HepG2 (cell line): ENCODE measurements at regions not wholly inside any gene's neighbourhood (a gene's known extent, or its start where the extent isn't known, plus 50 kb on each side); places are given as distances from the start of the nearest gene placed in this dataset.

Experiments used
- ARNT ChIP-seq: fragments of 450-650 bp; IDR thresholded peaks from 2 replicates; pipeline ENCODE4 v1.6.1; 2017
- CEBPB ChIP-seq: IDR thresholded peaks from 2 replicates; pipeline ENCODE4 v1.6.1; 2011; ENCODE audit warnings: low read depth, low read length, improper control_type of control experiment, borderline replicate concordance
- CTCF ChIP-seq: sonication (generic); formaldehyde crosslinking; IDR thresholded peaks from 2 replicates; pipeline ENCODE4 v1.5.0; 2020; ENCODE audit warnings: mild to moderate bottlenecking, missing genetic modification reagents, moderate library complexity
- ELF4 ChIP-seq: sonication (generic); formaldehyde crosslinking; IDR thresholded peaks from 2 replicates; pipeline ENCODE4 v1.5.0; 2020; ENCODE audit warnings: missing genetic modification reagents, mild to moderate bottlenecking, moderate library complexity, borderline replicate concordance
- KLF6 ChIP-seq: IDR thresholded peaks from 2 replicates; pipeline ENCODE4 v1.8.0; 2016; ENCODE audit warnings: missing biosample characterization, missing genetic modification reagents
- SETDB1 ChIP-seq: sonication (generic); formaldehyde crosslinking; IDR thresholded peaks from 2 replicates; pipeline ENCODE4 v1.5.1; 2020; ENCODE audit warnings: missing genetic modification reagents, mild to moderate bottlenecking, borderline replicate concordance
- SP2 ChIP-seq: sonication (generic); formaldehyde crosslinking; IDR thresholded peaks from 2 replicates; pipeline ENCODE4 v1.5.1; 2020; ENCODE audit warnings: mild to moderate bottlenecking, missing genetic modification reagents
- SP4 ChIP-seq: sonication (generic); formaldehyde crosslinking; IDR thresholded peaks from 2 replicates; pipeline ENCODE4 v1.8.1; 2023; ENCODE audit warnings: mild to moderate bottlenecking, missing genetic modification reagents
- SSRP1 ChIP-seq: IDR thresholded peaks from 2 replicates; pipeline ENCODE4 v1.6.1; 2016; ENCODE audit warnings: control low read depth
- ZNF431 ChIP-seq: sonication (generic); formaldehyde crosslinking; IDR thresholded peaks from 2 replicates; pipeline ENCODE4 v1.9.0; 2022; ENCODE audit warnings: missing genetic modification reagents, low read depth, mild to moderate bottlenecking, borderline replicate concordance
- ZNF878 ChIP-seq: sonication (generic); formaldehyde crosslinking; IDR thresholded peaks from 2 replicates; pipeline ENCODE4 v1.8.1; 2023; ENCODE audit warnings: mild to moderate bottlenecking, missing genetic modification reagents, moderate library complexity

GRCh38 chrY:19354857-19355173 lies 389.7 kb downstream of the KDM5D start:
- no peak for TF ChIP-seq SP4 (CRISPR knock-in tag)
- no peak for TF ChIP-seq SETDB1 (CRISPR knock-in tag)
- no peak for TF ChIP-seq KLF6 (CRISPR knock-in tag)
- no peak for TF ChIP-seq SP2 (CRISPR knock-in tag)
- TF ChIP-seq CTCF (CRISPR knock-in tag), result no peak
- no peak for TF ChIP-seq CEBPB
- TF ChIP-seq ZNF878, result no peak
- TF ChIP-seq ELF4, result no peak
- TF ChIP-seq ZNF431, result no peak
- no peak for TF ChIP-seq SSRP1 (CRISPR knock-in tag)
- TF ChIP-seq ARNT, result no peak
